ENCODE measurements at regions not wholly inside any gene's neighbourhood (a gene's known extent, or its start where the extent isn't known, plus 50 kb on each side); places are given as distances from the start of the nearest gene placed in this dataset.

- ChIA-PET CTCF (interaction anchor here (0.6 kb wide), 1 partner anchor 141 kb away, joined by 3 read pairs; no protein-coding TSS in a partner anchor), POLR2A (no interaction called here)
- H3K27ac ChIP-seq (ENCODE audit: low read length): no peak overlapping the region
- H3K27me3 ChIP-seq (ENCODE audit: control insufficient read depth, insufficient read depth, low read length): no peaks in the 10 kb centered on the region
- in situ Hi-C loops (cut with HindIII; ENCODE audit: low pct_unique_long_range_greater_than_20kb, low sequenced_read_pairs) (no loop called here), intact Hi-C loops (cut with micrococcal nuclease; ENCODE audit: unreplicated experiment) (no loop called here)
- H3K36me3 ChIP-seq (ENCODE audit: control insufficient read depth, insufficient read depth, low read length): no peaks in the 10 kb centered on the region
- no peaks in the 10 kb centered on the region for H3K4me1 ChIP-seq (ENCODE audit: control insufficient read depth, insufficient read depth, low read length)
- no TSS peak for BruUV-seq (replicated peaks)
- no peak overlapping the region for H3K4me3 ChIP-seq (ENCODE audit: low read depth in 2 of 2, low read length in 2 of 2)
- no peaks in the 10 kb centered on the region for H3K9me3 ChIP-seq (ENCODE audit: control insufficient read depth, insufficient read depth, low read depth, low read length)
- no peak for ATAC-seq
- no peak for DNase-seq (ENCODE audit: low read depth, low spot score)
- TF ChIP-seq POLR2AphosphoS5 (IDR thresholded peaks at IDR 0.05; ENCODE audit: low read depth, low read length): no peak
- no peak for TF ChIP-seq SIN3A (IDR thresholded peaks at IDR 0.05; ENCODE audit: borderline replicate concordance, insufficient read depth, low read depth, low read length)
- TF ChIP-seq, protein P1, sequence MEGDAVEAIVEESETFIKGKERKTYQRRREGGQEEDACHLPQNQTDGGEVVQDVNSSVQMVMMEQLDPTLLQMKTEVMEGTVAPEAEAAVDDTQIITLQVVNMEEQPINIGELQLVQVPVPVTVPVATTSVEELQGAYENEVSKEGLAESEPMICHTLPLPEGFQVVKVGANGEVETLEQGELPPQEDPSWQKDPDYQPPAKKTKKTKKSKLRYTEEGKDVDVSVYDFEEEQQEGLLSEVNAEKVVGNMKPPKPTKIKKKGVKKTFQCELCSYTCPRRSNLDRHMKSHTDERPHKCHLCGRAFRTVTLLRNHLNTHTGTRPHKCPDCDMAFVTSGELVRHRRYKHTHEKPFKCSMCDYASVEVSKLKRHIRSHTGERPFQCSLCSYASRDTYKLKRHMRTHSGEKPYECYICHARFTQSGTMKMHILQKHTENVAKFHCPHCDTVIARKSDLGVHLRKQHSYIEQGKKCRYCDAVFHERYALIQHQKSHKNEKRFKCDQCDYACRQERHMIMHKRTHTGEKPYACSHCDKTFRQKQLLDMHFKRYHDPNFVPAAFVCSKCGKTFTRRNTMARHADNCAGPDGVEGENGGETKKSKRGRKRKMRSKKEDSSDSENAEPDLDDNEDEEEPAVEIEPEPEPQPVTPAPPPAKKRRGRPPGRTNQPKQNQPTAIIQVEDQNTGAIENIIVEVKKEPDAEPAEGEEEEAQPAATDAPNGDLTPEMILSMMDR (IDR thresholded peaks at IDR 0.05): no peak
- no peak for TF ChIP-seq TCF7L2 (IDR thresholded peaks at IDR 0.05; ENCODE audit: low read depth, low read length)
- no peak for TF ChIP-seq REST (IDR thresholded peaks at IDR 0.05; ENCODE audit: insufficient read depth in 1 of 2, low read depth in 2 of 2, low read length in 1 of 2)
Measured at GRCh38 chr6:50455029-50455428, 258.3 kb upstream of the TFAP2D start.

DNA sequence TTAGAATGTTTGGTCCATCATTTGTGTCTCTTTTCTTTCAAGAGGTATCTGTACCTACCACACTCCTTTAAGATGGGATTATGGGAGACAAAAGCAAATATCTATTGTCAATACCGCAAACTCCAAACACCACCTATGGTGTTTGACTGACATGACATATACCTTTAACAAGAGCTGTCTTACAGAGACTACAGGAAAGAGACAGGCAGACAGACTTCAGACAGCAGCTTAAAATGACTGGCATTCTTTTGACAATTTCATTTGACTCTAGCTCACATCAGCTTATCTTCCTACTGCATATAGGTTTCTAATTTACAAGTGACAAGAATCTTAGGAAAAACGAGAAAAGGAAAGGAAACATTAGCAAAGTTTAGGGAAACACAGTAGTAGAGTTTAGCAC lies 256.0 kb upstream of the TFAP2D start:
- Histone ChIP-seq H3K27ac (ENCODE audit: low read length) (no peak overlapping the region), H3K9me3 (ENCODE audit: control insufficient read depth, insufficient read depth, low read depth, low read length) (no peaks in the 10 kb centered on the region), H3K27me3 (ENCODE audit: control insufficient read depth, insufficient read depth, low read length) (no peaks in the 10 kb centered on the region), H3K36me3 (ENCODE audit: control insufficient read depth, insufficient read depth, low read length) (no peaks in the 10 kb centered on the region), H3K4me1 (ENCODE audit: control insufficient read depth, insufficient read depth, low read length) (no peaks in the 10 kb centered on the region), H3K4me3 (ENCODE audit: low read depth in 2 of 2, low read length in 2 of 2) (no peak overlapping the region)
- no TSS peak for BruUV-seq (replicated peaks)
- intact Hi-C loops (cut with micrococcal nuclease; ENCODE audit: unreplicated experiment): no loop called here
- TF ChIP-seq, protein P1 (IDR thresholded peaks at IDR 0.05): no peak
- TF ChIP-seq SIN3A (IDR thresholded peaks at IDR 0.05; ENCODE audit: borderline replicate concordance, insufficient read depth, low read depth, low read length) (no peak), REST (IDR thresholded peaks at IDR 0.05; ENCODE audit: insufficient read depth in 1 of 2, low read depth in 2 of 2, low read length in 1 of 2) (no peak), POLR2AphosphoS5 (IDR thresholded peaks at IDR 0.05; ENCODE audit: low read depth, low read length) (no peak), TCF7L2 (IDR thresholded peaks at IDR 0.05; ENCODE audit: low read depth, low read length) (no peak)
- no peak for DNase-seq (ENCODE audit: low read depth, low spot score)
- ChIA-PET CTCF (no interaction called here), POLR2A (no interaction called here)
- no peak for ATAC-seq
- in situ Hi-C loops (cut with HindIII; ENCODE audit: low pct_unique_long_range_greater_than_20kb, low sequenced_read_pairs): no loop called here
